Large intestine (tissue), 3 donors: ENCODE measurements at regions not wholly inside any gene's neighbourhood (a gene's known extent, or its start where the extent isn't known, plus 50 kb on each side); places are given as distances from the start of the nearest gene placed in this dataset.
"Not testable (repeated sequence)": the region's sequence is repeated elsewhere in the genome, so short reads cannot be mapped to it uniquely, and the experiment has no call there.

Experiments
- DNase-seq, 2 donors: peaks; one replicate each; pipeline versions ENCODE4 v3.0.0 to v3.0.0-alpha.2; 2013
- H3K27ac ChIP-seq: one replicate; pipeline ENCODE4 v1.5.1; 2013; ENCODE audit warnings: low read length
- H3K27me3 ChIP-seq: 2 replicates; pipeline ENCODE4 v1.6.1; 2013; ENCODE audit warnings: low read length; ENCODE audit not compliant: control insufficient read depth, insufficient read depth
- H3K36me3 ChIP-seq: 2 replicates; pipeline ENCODE4 v1.6.1; 2013; ENCODE audit warnings: low read length; ENCODE audit not compliant: control insufficient read depth, insufficient read depth
- H3K4me1 ChIP-seq: one replicate; pipeline ENCODE4 v1.6.1; 2013; ENCODE audit warnings: low read length; ENCODE audit not compliant: control insufficient read depth, insufficient read depth
- H3K4me3 ChIP-seq: one replicate; pipeline ENCODE4 v1.5.1; 2013; ENCODE audit warnings: low read length
- H3K9me3 ChIP-seq: one replicate; pipeline ENCODE4 v1.6.1; 2013; ENCODE audit warnings: mild to moderate bottlenecking, low read depth, low read length, moderate library complexity; ENCODE audit not compliant: control insufficient read depth
- WGBS: methylation state at CpG from one replicate; pipeline ENCODE4 v1.1.5; 2013; ENCODE audit warnings: low lambda C conversion rate; ENCODE audit not compliant: insufficient coverage; 5-methylcytosine and 5-hydroxymethylcytosine counted together

DNA sequence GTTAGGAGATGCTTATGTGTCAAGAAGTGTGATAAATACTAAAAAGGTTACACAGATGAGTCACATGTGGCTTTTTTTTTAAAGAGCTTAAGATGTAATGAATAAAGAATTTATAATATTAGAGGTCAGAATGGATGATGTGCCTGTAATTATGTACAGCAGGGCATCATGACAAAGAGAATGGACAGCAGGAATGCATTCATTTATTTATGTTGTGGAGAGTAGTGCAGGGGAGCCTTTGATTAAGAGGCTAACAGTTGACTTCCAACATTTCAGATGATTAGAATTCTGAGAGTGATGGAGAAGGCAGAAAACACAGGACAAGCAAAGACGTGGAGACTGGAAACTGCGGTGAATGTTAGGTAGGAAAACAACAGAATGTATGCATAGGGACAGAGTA is 691.4 kb upstream of the POM121L12 start:
- no peak overlapping the region for H3K27ac ChIP-seq
- no peak for DNase-seq
- no peaks in the 10 kb centered on the region for H3K36me3 ChIP-seq
- no peaks in the 10 kb centered on the region for H3K4me1 ChIP-seq
- no peaks in the 10 kb centered on the region for H3K27me3 ChIP-seq
- H3K9me3 ChIP-seq = no peaks in the 10 kb centered on the region
- WGBS = 67% methylated on average over 2 of the region's 2 CpGs
- H3K4me3 ChIP-seq = no peak overlapping the region

GRCh38 chr7:52340067-52340466 is 695.4 kb upstream of the POM121L12 start:
- H3K27ac ChIP-seq = no peak overlapping the region
- no peak for DNase-seq
- H3K9me3 ChIP-seq = no peaks in the 10 kb centered on the region
- H3K4me1 ChIP-seq = no peaks in the 10 kb centered on the region
- H3K36me3 ChIP-seq = no peaks in the 10 kb centered on the region
- WGBS = 50% methylated on average over 2 of the region's 6 CpGs
- no peaks in the 10 kb centered on the region for H3K27me3 ChIP-seq
- H3K4me3 ChIP-seq = no peak overlapping the region

- WGBS = no CpG with 5 or more reads among the region's 7 CpGs
- DNase-seq, H3K36me3 ChIP-seq, H3K27me3 ChIP-seq, H3K4me3 ChIP-seq, H3K9me3 ChIP-seq, H3K27ac ChIP-seq, H3K4me1 ChIP-seq: not testable (repeated sequence)
Observed at GRCh38 chr7:52328328-52328727, 707.1 kb upstream of the POM121L12 start.

GRCh38 chr7:52325237-52325636 is 710.2 kb upstream of the POM121L12 start:
- Histone ChIP-seq H3K36me3 (no peaks in the 10 kb centered on the region), H3K4me1 (no peaks in the 10 kb centered on the region), H3K27me3 (no peaks in the 10 kb centered on the region), H3K9me3 (peaks cover 10% of the 10 kb centered on the region), H3K27ac (no peak overlapping the region), H3K4me3 (no peak overlapping the region)
- WGBS = no CpG with 5 or more reads among the region's 1 CpG
- DNase-seq = no peak

GRCh38 chr7:52323202-52323746 is 712.2 kb upstream of the POM121L12 start:
- 100% methylated on average over 1 of the region's 1 CpG for WGBS
- peaks cover 10% of the 10 kb centered on the region for H3K9me3 ChIP-seq
- DNase-seq = no peak
- no peaks in the 10 kb centered on the region for H3K27me3 ChIP-seq
- no peak overlapping the region for H3K27ac ChIP-seq
- no peak overlapping the region for H3K4me3 ChIP-seq
- H3K4me1 ChIP-seq = no peaks in the 10 kb centered on the region
- no peaks in the 10 kb centered on the region for H3K36me3 ChIP-seq

DNA sequence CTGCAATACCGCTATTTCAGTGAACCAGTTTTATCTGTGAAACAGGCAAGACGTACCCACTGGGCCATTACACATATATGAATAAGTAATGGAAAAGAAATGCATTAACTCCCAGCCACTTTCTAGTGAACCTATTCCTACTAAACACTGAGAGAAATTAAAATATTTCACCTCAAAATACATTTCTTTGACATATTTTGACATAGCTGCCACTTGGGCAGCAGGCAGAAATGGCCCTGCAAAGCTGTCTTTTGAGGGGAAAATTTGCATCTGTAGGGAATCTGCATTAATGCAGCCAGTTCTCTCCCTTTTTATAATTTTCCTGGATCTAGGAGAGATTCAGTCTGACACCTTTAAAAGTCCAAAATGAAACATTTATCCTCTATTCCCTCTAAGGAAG is 714.8 kb upstream of the POM121L12 start:
- Histone ChIP-seq H3K4me1 (peaks cover 5% of the 10 kb centered on the region), H3K36me3 (no peaks in the 10 kb centered on the region), H3K27ac (no peak overlapping the region), H3K9me3 (peaks cover 10% of the 10 kb centered on the region), H3K4me3 (no peak overlapping the region), H3K27me3 (no peaks in the 10 kb centered on the region)
- DNase-seq = no peak
- no CpG with 5 or more reads among the region's 2 CpGs for WGBS

DNA sequence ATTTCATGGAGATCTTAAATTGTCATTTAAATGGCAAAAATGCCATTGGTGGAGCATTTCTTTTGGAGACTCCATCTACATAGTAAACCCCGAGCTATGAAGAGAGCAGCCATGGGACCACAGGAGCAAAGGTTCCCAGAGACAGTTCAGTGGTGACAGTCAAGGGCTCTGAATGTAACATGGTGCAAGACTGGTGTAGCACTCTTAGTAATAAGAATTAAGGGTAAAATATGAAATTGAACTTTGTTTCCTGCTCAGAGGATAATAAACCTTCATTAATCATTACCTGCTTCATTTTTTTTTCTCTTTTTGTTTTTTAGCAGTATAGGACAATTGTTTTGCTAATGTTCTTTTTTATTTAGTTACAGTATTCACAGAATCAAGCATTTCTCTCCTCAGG is 717.5 kb upstream of the POM121L12 start:
- Histone ChIP-seq H3K4me1 (peaks cover 8% of the 10 kb centered on the region), H3K9me3 (peaks cover 2% of the 10 kb centered on the region), H3K27ac (peak overlapping the region; percentile 64), H3K36me3 (no peaks in the 10 kb centered on the region), H3K27me3 (no peaks in the 10 kb centered on the region), H3K4me3 (no peak overlapping the region)
- no CpG with 5 or more reads among the region's 1 CpG for WGBS
- DNase-seq = peak; percentile 35 to 65

DNA sequence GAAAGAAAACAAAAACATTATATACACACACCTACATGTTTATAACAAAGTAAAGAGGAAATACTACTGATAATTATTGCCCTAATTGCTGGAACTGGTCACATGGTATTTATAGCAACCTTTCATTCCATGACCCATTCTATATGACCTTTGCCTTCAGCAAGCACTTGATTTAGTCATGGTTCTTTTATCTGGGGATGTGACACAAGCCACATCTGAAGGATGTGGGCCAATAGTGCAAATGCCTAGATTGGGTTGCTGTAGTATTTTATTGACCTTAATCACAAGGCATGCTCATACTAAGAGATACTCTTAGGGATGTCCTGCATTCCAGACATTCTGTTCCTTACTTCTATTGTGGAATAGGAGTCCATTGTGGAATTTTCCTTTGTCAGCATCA is 723.5 kb upstream of the POM121L12 start:
- Histone ChIP-seq H3K27me3 (no peaks in the 10 kb centered on the region), H3K27ac (peak overlapping the region; percentile 40), H3K36me3 (no peaks in the 10 kb centered on the region), H3K4me3 (no peak overlapping the region), H3K4me1 (peaks cover 15% of the 10 kb centered on the region), H3K9me3 (no peaks in the 10 kb centered on the region)
- DNase-seq = peak; percentile 61 to 82

GRCh38 chr7:52309631-52310030 is 725.8 kb upstream of the POM121L12 start:
- Histone ChIP-seq H3K27me3 (no peaks in the 10 kb centered on the region), H3K4me3 (no peak overlapping the region), H3K36me3 (no peaks in the 10 kb centered on the region), H3K27ac (no peak overlapping the region), H3K4me1 (peaks cover 15% of the 10 kb centered on the region), H3K9me3 (no peaks in the 10 kb centered on the region)
- DNase-seq = no peak

DNA sequence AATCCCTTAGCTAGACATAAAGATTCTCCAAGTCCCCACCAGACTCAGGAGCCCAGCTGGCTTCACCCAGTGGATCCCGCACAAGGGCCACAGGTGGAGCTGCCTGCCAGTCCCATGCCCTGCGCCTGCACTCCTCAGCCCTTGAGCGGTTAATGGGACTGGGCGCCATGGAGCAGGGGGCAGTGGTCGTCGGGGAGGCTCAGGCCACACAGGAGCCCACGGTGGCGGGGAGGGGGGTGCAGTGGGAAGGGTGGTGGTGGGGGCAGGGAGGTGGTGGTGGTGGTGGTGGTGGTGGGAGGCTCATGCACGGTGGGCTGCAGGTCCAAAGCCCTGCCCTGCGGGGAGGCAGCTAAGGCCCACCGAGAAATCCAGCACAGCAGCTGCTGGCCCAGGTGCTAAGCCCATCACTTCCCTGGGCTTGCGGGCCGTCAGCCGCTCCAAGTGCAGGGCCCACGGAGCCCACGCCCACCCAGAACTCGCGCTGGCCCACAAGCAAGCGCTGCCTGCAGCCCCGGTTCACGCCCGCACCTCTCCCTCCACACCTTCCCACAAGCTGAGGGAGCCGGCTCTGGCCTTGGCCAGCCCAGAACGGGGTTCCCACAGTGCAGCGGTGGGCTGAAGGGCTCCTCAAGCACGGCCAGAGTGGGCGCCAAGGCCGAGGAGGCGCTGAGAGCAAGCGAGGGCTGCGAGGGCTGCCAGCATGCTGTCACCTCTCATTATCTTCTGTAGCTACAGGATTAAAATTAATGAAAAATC is 732.5 kb upstream of the POM121L12 start:
- Histone ChIP-seq H3K4me1 (no peaks in the 10 kb centered on the region), H3K4me3 (no peak overlapping the region), H3K27ac (no peak overlapping the region), H3K9me3 (no peaks in the 10 kb centered on the region), H3K36me3 (no peaks in the 10 kb centered on the region), H3K27me3 (no peaks in the 10 kb centered on the region)
- no CpG with 5 or more reads among the region's 31 CpGs for WGBS
- DNase-seq = no peak

GRCh38 chr7:52297128-52297527 is 738.3 kb upstream of the POM121L12 start:
- 88% methylated on average over 1 of the region's 5 CpGs for WGBS

More at GRCh38 chr7:52297128-52297527, 738.3 kb upstream of the POM121L12 start:
- H3K4me1 ChIP-seq = no peaks in the 10 kb centered on the region
- no peak for DNase-seq
- no peak overlapping the region for H3K27ac ChIP-seq
- no peaks in the 10 kb centered on the region for H3K9me3 ChIP-seq
- no peaks in the 10 kb centered on the region for H3K36me3 ChIP-seq
- no peaks in the 10 kb centered on the region for H3K27me3 ChIP-seq
- no peak overlapping the region for H3K4me3 ChIP-seq
